HL-60/S4 (cell line): ENCODE measurements at regions not wholly inside any gene's neighbourhood (a gene's known extent, or its start where the extent isn't known, plus 50 kb on each side); places are given as distances from the start of the nearest gene placed in this dataset.

Experiments used
- in situ Hi-C: fragments of 300-500 bp; cut with MboI; formaldehyde crosslinking; loops from 2 replicates; pipeline ENCODE4 v1.14.3; 2022; ENCODE audit warnings: low sequenced_read_pairs

GRCh38 chr20:61048302-61048701 is 203.8 kb upstream of the CDH4 start:
- in situ Hi-C loops = no loop called here

GRCh38 chr20:61049684-61050083 is 202.4 kb upstream of the CDH4 start:
- in situ Hi-C loops = no loop called here

- in situ Hi-C loops = no loop called here
Measured at GRCh38 chr20:61050336-61050890, 201.6 kb upstream of the CDH4 start.

GRCh38 chr20:61052195-61052750 is 199.8 kb upstream of the CDH4 start:
- in situ Hi-C loops = no loop called here

- in situ Hi-C loops = no loop called here
Measured at GRCh38 chr20:61052776-61053442, 199.2 kb upstream of the CDH4 start.

GRCh38 chr20:61053487-61053886 is 198.6 kb upstream of the CDH4 start:
- in situ Hi-C loops = no loop called here

GRCh38 chr20:61053889-61054288 is 198.2 kb upstream of the CDH4 start:
- in situ Hi-C loops = no loop called here

GRCh38 chr20:61054411-61054810 is 197.7 kb upstream of the CDH4 start:
- in situ Hi-C loops = no loop called here

- in situ Hi-C loops = no loop called here
Measured at GRCh38 chr20:61055180-61056010, 196.7 kb upstream of the CDH4 start.

- in situ Hi-C loops = no loop called here
Measured at GRCh38 chr20:61056116-61056515, 195.9 kb upstream of the CDH4 start.

- in situ Hi-C loops = no loop called here
Measured at GRCh38 chr20:61056627-61057442, 195.2 kb upstream of the CDH4 start.

GRCh38 chr20:61057443-61058121 is 194.5 kb upstream of the CDH4 start:
- in situ Hi-C loops = no loop called here

- in situ Hi-C loops = no loop called here
Measured at GRCh38 chr20:61061981-61062380, 190.1 kb upstream of the CDH4 start.

GRCh38 chr20:61065853-61066252 is 186.2 kb upstream of the CDH4 start:
- in situ Hi-C loops = no loop called here

GRCh38 chr20:61066526-61066925 is 185.5 kb upstream of the CDH4 start:
- in situ Hi-C loops = no loop called here

- in situ Hi-C loops = no loop called here
Measured at GRCh38 chr20:61067221-61067620, 184.8 kb upstream of the CDH4 start.

- in situ Hi-C loops = no loop called here
Measured at GRCh38 chr20:61072398-61072797, 179.7 kb upstream of the CDH4 start.

- in situ Hi-C loops = no loop called here
Measured at GRCh38 chr20:61073376-61073775, 178.7 kb upstream of the CDH4 start.

GRCh38 chr20:61082720-61083119 is 169.3 kb upstream of the CDH4 start:
- in situ Hi-C loops = no loop called here

- in situ Hi-C loops = no loop called here
Measured at GRCh38 chr20:61083431-61083830, 168.6 kb upstream of the CDH4 start.
